ENCODE measurements at regions not wholly inside any gene's neighbourhood (a gene's known extent, or its start where the extent isn't known, plus 50 kb on each side); places are given as distances from the start of the nearest gene placed in this dataset.
A peak's percentile ranks its signal among the peaks of the same experiment; 100 is the strongest.

- no peak for TF ChIP-seq CTCF (IDR thresholded peaks at IDR 0.05; ENCODE audit: insufficient read depth, low read depth, low read length, missing control alignments)
- no peak overlapping the region for H3K4me3 ChIP-seq (ENCODE audit: low read depth, low read length)
- DNase-seq (ENCODE audit: low read depth), result no peak
Measured at GRCh38 chr13:65460136-65460535, 1770.0 kb downstream of the PCDH9 start.

GRCh38 chr13:65456150-65456912 lies 1773.8 kb downstream of the PCDH9 start:
- DNase-seq (ENCODE audit: low read depth), result no peak
- H3K4me3 ChIP-seq (ENCODE audit: low read depth, low read length), result no peak overlapping the region
- no peak for TF ChIP-seq CTCF (IDR thresholded peaks at IDR 0.05; ENCODE audit: insufficient read depth, low read depth, low read length, missing control alignments)

- peak overlapping the region; percentile 38; the same call in 1 of the 2 replicates for H3K4me3 ChIP-seq (ENCODE audit: low read depth, low read length)
- TF ChIP-seq CTCF (IDR thresholded peaks at IDR 0.05; ENCODE audit: insufficient read depth, low read depth, low read length, missing control alignments), result no peak
- DNase-seq (ENCODE audit: low read depth), result peak; percentile 49
Measured at GRCh38 chr13:65454403-65454802, 1775.7 kb downstream of the PCDH9 start.

- peak; percentile 31 for DNase-seq (ENCODE audit: low read depth)
- peak overlapping the region; percentile 38; the same call in 1 of the 2 replicates for H3K4me3 ChIP-seq (ENCODE audit: low read depth, low read length)
- TF ChIP-seq CTCF (IDR thresholded peaks at IDR 0.05; ENCODE audit: insufficient read depth, low read depth, low read length, missing control alignments), result no peak
Measured at GRCh38 chr13:65453982-65454381, 1776.2 kb downstream of the PCDH9 start.

GRCh38 chr13:65445340-65445739 lies 1784.8 kb downstream of the PCDH9 start:
- no peak for TF ChIP-seq CTCF (IDR thresholded peaks at IDR 0.05; ENCODE audit: insufficient read depth, low read depth, low read length, missing control alignments)
- DNase-seq (ENCODE audit: low read depth), result no peak
- H3K4me3 ChIP-seq (ENCODE audit: low read depth, low read length), result no peak overlapping the region

- TF ChIP-seq CTCF (IDR thresholded peaks at IDR 0.05; ENCODE audit: insufficient read depth, low read depth, low read length, missing control alignments), result no peak
Measured at GRCh38 chr13:65435590-65435989, 1794.5 kb downstream of the PCDH9 start.

GRCh38 chr13:65417953-65418352 lies 1812.2 kb downstream of the PCDH9 start:
- no peak for DNase-seq (ENCODE audit: low read depth)
- H3K4me3 ChIP-seq (ENCODE audit: low read depth, low read length), result no peak overlapping the region
- no peak for TF ChIP-seq CTCF (IDR thresholded peaks at IDR 0.05; ENCODE audit: insufficient read depth, low read depth, low read length, missing control alignments)

More at GRCh38 chr13:65435590-65435989, 1794.5 kb downstream of the PCDH9 start:
- no peak for DNase-seq (ENCODE audit: low read depth)
- no peak overlapping the region for H3K4me3 ChIP-seq (ENCODE audit: low read depth, low read length)
